ENCODE measurements at regions not wholly inside any gene's neighbourhood (a gene's known extent, or its start where the extent isn't known, plus 50 kb on each side); places are given as distances from the start of the nearest gene placed in this dataset.

- no peak for TF ChIP-seq CTCF (IDR thresholded peaks at IDR 0.05)
- TF ChIP-seq POLR2A (IDR thresholded peaks at IDR 0.05) = no peak
Observed at GRCh38 chr14:39576258-39576657, 144.0 kb upstream of the FBXO33 start.
